UCSD-AML1 (cell line): ENCODE measurements at regions not wholly inside any gene's neighbourhood (a gene's known extent, or its start where the extent isn't known, plus 50 kb on each side); places are given as distances from the start of the nearest gene placed in this dataset.
A peak's percentile ranks its signal among the peaks of the same experiment; 100 is the strongest.

Experiments used
- DNase-seq: peaks from one replicate; lab custom pipeline; 2025; ENCODE audit not compliant: unreplicated experiment; lab: John Stamatoyannopoulos, UW

GRCh38 chr3:5270666-5271371 is 83.3 kb downstream of the EDEM1 start:
- no peak for DNase-seq

- DNase-seq, result peak; percentile 20
Measured at GRCh38 chr3:5271372-5271683, 83.8 kb downstream of the EDEM1 start.

GRCh38 chr3:5272387-5272786 is 84.9 kb downstream of the EDEM1 start:
- no peak for DNase-seq

GRCh38 chr3:5274091-5274490 is 86.6 kb downstream of the EDEM1 start:
- DNase-seq, result no peak

GRCh38 chr3:5275529-5275928 is 88.0 kb downstream of the EDEM1 start:
- DNase-seq, result no peak

DNA sequence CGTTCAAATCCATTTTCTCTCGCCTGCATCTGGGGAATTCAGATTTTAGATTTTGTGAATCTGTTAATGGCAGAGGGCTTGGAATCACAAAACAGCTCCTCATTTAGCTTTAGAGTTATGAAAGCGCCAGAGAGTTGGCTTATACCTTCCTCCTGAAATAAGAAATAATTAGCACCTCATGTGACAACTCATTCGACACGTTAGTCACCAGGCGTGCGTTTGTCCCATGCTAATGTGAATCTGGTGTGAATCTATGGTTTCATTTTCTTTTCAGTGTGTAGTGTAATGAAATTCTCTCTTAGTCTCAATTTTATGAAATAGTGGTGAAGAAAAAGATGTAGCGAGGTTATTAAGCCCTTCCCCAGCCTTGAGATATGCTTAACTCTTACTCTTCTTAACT is 89.4 kb downstream of the EDEM1 start:
- DNase-seq, result no peak

DNA sequence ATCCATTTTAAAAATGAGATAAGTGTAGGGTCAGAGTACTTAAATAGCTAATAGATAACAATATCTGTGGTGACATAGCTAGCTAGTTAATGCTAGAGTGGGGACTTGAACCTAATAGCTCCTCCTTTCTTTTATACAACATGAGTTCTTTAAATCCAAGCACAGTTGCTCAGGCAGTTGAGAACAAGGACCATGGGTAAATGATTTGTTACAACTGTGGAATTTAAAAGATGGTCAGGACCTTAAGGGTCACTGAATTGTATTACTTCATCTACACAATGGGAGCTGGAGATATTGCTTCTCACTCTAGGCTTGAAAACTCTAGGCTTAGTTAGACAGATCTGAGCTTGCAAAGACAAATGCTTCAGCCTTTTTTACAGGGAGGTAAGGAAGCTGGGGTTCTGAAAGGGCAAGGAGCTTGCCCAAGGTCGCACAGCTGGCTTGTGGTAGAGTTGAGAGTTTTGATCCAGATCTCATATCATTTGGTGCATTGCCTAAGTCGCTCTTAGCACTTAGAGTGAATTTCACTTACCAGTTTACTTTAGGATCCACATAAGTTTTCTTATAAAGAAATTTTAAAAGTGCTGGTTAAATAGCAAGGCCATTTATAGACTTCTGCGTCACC is 90.2 kb downstream of the EDEM1 start:
- no peak for DNase-seq

DNA sequence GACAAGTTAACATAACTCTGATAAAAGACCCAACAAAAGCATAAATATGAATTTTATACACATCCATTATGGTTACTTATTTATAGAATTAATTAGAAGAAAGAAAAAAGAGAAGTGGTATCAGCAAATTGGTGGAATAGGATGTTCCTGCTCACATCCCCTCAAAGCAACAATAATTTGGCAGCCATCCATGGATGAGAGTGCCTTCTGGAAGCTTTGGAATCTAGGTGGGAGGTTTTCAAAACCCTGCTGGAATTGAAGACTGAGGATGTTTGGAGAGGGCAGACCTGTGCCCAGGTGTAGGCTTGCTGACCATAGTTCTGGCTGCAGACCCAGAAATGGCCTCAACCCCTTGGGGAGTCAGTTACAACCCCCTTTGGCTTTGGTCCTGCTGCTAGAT is 91.2 kb downstream of the EDEM1 start:
- no peak for DNase-seq

GRCh38 chr3:5282703-5283102 is 95.2 kb downstream of the EDEM1 start:
- no peak for DNase-seq

DNA sequence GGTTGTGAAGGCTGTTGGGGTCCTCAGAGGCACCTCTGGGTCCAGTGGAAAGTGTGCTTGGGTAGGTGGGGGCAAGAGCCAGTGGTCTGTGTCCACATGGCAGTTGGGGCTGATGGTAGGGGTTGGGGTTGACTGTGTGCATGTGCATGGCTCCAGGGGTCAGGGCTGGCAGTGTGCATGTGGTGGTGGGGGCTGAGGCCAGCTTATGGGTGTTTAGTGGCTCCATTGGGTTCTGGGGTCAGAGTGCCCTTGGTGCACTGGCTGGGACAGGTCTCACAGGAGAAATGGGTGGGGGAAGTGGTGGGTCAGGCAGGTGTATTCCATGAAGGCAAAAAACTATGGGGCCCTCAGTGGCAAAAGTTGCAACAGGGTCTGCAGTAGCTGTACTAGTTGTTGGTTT is 97.9 kb downstream of the EDEM1 start:
- no peak for DNase-seq

- no peak for DNase-seq
Measured at GRCh38 chr3:5290915-5291314, 103.4 kb downstream of the EDEM1 start.

DNA sequence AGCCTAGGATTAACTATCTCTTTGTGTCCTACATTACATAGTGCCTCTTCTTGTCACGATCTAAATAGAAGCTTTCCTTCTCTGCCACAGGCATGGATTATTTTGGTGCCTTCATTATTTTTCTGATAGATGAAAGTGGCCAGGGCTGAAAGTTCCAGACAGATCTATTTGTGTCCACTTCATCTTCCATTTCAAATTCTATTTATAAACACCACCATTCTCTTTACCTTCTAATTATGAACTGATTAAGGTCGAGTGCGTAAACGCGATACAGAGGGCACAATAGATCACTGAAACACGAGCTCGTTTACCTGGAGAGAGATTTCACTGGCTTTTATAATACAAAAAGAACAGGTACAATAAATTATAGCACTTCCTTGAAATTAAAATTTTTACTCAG is 105.0 kb downstream of the EDEM1 start:
- no peak for DNase-seq

- no peak for DNase-seq
Measured at GRCh38 chr3:5293207-5293606, 105.7 kb downstream of the EDEM1 start.

DNA sequence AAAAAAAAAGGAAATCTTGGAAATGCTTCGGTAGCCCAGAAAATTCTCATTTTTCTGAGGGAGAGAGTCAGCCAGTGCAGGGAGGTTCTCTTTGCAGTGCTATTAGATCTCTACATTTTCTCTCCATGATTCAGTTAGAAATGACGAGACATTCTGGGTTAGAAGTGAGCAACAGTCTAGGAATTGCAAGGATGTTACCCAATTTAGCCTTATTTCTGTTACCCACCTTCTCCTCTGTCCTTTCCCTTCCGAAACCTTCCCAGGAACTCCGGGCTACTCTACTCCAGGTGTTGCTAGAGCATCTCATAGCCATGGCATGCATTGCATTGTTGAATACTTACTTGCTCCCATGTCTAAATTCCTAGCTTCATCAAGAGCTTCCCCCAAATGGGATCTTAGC is 106.8 kb downstream of the EDEM1 start:
- no peak for DNase-seq

DNA sequence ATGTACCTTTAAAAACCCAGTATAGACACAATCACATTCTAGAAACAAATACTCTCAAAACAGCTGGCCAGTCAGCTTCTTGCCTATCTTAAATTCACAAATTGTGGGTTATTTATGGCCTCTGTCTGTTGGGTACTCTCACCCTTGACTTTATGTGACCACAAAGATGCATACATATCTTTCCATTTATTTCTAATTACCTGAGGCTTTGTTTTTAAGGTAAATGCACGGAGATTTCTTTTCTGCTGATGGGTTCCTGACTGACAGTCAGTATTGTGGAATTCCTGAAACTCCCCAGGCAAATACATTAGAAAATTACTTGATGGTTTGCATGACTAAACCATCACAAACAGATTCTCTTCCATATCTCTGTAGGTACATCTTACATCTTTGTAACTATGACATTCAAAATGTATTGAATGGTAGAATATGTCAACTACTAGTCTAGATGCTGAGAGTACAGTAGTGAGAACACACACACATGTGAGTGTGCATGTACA is 107.7 kb downstream of the EDEM1 start:
- DNase-seq, result no peak

DNA sequence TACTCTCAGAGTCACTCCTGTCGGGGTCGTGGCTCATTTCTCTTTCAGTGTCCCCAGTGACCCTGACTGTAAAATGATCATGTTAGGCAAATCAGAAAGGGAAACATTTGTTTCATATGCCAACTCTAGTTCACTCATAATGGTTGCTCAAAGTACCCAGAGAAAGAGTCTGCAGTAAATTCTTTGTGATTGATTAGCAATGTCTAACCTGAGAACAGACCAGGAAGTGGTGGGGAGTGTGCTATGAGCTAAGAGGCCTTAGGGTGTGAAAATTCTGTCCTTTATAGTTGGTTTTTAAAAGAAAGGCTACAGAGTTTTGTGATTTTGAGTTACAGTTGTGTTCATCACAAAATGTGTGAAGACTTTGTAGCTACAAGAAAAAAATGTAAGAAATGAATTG is 108.9 kb downstream of the EDEM1 start:
- DNase-seq, result no peak

DNA sequence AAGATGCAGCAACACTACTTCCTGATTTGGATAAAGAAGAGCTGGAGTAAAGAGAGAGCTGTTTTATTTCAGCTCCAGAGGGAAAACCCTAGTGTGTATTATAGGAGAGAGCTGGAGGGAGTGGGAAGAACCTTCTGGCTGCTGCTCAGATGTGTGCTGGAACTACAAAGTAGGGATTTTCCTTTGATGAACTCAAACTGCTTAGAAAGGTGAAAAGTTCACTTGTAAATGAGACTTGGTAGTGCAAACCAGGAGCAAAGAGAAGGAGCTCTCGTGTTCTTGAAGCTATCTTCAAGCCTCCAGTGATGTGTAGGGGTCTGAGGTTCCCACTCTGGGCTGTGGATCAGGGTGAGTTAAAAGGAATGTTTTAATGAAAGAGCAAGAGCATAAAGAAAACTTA is 110.4 kb downstream of the EDEM1 start:
- no peak for DNase-seq

DNA sequence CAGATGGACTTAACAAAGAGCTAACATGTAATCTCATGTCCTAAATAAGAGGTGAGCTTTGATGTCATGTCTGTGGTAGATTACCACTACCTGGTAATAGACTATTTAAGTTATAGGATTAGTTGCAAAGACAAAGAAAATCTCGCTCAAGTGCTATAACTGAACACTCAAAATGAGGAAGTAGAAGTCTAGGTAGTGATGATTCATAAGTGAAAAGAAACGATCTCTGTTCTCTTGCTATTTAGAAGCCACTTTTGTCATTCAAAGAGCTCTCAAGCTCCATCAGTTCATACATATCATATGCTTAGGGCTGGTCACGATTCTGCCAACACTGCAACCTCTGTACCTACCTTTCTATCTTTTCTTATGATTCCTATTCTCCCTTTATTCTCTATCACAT is 110.9 kb downstream of the EDEM1 start:
- DNase-seq, result no peak

DNA sequence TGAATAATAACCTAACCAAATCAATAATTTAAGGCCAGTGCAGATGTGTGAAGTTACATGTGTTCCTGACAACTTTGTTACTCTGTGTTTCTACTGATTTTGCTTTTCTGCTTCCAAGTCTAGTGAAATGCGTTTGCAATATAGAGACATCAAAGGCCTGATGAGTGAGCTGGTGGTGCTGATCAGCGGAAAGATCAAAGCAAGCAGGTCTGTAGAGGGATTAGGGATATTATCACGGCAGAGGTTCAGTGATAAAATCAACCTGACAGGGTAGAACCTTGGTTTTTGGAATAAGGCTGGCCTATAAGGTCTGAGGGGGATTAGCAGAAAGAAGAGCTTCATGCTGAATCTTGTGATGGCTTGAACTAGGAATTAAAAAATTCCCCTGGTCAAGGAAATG is 111.7 kb downstream of the EDEM1 start:
- no peak for DNase-seq

DNA sequence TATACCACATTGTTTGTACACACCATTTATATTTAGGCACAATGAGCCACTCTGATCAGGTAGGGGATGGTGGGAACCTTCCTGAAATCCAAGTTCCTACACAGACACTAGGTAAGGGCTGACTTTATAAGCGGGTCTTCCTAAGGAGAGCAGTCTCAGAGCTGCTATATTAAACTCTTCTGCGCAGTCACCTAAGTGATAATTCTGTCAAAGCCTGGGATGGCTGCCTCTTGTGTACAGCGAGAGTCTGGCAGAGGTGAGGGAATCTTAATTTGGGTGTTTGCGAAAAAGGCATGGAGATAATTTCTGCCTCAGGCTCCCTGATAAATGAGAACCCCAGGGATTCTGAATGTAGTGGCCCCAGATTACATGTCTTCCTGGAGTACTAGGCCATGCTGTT is 113.1 kb downstream of the EDEM1 start:
- no peak for DNase-seq

- no peak for DNase-seq
Measured at GRCh38 chr3:5301651-5302297, 114.3 kb downstream of the EDEM1 start.

- DNase-seq, result no peak
Measured at GRCh38 chr3:5302661-5303060, 115.2 kb downstream of the EDEM1 start.

DNA sequence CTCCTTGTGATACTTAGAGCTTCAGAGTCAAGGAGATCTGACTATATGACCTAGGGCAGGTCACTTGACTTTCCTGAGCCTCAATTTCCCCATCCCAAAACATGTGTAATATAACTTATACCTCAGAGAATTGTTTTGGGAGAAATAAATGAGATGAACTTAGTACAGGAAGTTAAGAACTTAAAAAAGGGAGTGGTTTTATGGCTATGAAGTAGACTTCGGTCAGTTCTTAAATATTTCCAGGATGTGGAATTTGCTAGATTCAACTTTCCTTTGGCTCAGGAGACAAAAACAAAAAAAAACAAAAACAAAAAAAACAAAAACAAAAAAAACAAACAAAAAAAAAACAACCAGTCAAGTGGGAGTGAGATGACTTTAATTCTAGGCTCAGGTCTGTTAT is 116.7 kb downstream of the EDEM1 start:
- DNase-seq, result no peak
